CD4-positive, alpha-beta T cell treated with Interleukin-6 for 4 hours (primary cell): ENCODE measurements at regions not wholly inside any gene's neighbourhood (a gene's known extent, or its start where the extent isn't known, plus 50 kb on each side); places are given as distances from the start of the nearest gene placed in this dataset.

Source experiments
- DNase-seq: peaks from one replicate; pipeline ENCODE4 v3.0.0-alpha.2; 2020; ENCODE audit warnings: mixed read lengths

DNA sequence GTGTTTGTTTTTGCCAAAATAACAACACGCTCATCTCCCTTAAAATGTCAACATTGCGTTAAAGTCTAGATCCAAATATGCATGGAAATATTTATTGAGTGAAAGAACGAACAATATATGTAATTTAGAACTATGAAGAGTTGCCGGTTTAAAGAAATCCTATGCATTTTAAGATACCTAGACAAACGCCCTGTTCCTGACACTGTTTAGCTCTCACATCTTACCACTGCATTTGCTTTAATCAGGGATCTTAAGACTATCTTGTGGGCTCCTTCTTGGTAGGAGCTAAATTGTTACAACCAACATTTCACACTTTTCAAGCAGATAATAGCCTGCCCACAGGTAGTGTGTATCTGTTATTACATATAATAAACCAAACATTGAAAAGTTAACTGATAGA, 96.6 kb upstream of the RPS6KA3 start:
- no peak for DNase-seq

DNA sequence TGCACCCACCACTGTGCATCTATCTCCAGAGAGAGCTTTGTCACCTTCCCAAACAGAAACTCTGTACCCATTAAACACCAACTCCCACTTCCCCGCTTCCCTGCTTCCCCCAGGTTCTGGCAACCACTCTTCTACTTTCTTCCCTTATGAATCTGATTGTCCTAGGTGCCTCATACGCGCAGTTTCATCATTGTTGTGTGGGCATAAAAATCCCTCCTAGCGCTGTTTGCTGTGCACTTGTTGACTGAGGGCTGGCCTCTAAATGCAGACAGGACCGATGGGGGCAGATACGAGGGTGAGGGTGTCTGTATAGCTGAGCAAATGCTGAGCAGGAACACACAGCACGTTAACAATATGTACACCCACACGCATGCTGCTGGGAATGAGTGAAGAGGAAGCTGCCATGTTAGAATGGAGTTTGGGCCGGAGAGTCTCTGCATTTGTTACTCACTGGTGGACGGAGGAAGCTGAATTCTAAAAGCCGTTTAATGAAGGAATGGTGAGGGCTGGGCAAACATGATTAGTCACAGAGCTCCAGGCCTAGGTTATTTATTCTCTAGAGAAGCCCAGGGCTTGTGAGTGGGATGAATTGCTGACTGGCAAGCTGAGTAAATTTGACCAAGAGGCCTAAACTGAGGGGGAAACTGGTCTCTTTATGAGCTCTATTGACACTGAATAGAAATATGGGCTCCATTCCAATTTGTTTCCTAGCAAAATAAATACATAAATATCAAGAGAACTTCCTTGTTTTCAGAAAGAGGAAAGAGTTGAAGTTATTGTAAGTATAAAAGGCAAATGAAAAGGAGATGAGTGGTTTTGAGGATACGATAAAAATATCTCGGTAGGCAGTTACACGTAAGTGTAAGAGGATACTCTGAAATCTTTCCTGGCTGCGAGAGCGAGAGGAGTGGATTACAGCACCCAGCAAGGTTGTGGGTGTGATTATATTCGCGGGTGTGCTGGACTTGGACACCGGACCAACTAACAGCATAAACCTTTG, 95.9 kb upstream of the RPS6KA3 start:
- no peak for DNase-seq

DNA sequence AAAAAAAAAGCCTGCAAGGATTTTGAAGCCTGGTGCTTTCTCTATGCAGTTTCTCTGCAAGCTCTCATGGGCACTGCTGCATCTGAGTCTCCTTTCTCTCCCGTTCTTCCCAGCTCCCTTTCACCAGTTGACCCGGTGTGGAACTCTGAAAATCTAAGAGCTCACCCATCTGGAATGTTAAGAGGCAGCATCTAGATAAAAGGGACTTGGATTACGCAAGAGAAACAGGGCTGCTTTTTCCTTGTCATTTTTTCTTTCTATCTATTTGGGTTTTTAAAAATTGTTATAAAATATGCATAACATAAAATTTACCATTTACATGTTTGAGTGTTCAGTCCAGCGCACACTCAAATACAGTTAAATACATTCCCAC, 95.2 kb upstream of the RPS6KA3 start:
- DNase-seq = no peak

- no peak for DNase-seq
Measured at GRCh38 chrX:20361081-20361889, 94.6 kb upstream of the RPS6KA3 start.

DNA sequence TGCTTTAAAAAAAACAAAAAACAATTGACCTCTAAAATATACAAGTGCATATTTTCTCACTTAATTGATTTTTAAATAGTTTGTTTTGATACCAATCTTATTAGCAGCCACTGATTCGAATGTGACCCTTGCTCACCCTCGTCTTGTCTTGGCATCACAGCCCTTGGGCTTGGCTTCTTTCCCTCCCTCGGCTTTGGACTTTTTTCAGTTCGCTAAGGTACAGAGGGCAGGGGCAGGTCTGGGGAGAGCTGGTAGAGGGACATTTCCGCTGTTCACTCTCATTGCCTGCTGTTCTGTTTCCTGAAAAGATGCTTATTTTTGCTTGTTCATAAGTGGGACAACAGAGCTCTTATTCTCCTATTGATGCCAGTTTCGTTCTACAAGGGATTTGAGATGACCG, 88.5 kb upstream of the RPS6KA3 start:
- no peak for DNase-seq

- peak; percentile 6 for DNase-seq
Measured at GRCh38 chrX:20354505-20354904, 87.8 kb upstream of the RPS6KA3 start.

DNA sequence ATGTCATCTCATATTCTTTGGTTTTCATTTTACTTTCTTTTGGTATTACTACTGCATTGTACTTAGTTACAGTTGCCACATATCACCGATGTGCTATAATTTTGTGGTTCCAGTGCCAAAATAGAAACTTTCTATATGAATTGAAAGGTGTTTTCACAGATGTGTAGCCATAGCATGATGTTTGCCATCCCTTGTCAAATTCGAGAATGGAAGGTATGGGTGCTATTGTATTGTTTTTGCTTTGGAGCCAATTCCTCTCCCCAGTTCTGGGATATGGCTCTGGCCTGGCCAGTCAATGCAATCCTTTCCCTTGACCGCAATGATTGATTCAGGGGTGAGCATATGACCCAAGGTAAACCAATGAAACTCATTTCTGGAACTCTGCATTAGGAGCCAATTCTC, 86.2 kb upstream of the RPS6KA3 start:
- DNase-seq = no peak

DNA sequence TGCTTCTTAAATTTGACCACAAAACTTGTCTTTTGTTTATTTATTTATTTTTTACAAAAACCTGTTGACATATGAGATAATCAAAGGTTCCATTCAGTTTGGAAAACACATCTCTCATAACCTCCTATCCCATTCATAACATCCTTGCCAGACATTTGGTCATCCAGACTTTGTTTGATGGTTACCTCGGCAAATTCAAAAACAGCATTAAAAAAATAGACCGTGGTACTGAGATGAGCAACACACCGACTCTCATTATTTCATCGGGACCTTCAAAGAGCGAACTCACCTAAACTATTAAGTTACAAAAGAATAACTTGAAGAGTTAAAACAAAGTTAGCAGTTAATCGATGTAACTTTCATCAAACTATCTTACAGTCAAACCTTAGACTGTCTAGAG, 85.8 kb upstream of the RPS6KA3 start:
- no peak for DNase-seq

GRCh38 chrX:20350596-20350995, 83.9 kb upstream of the RPS6KA3 start:
- no peak for DNase-seq

- DNase-seq = no peak
Measured at GRCh38 chrX:20348139-20348538, 81.4 kb upstream of the RPS6KA3 start.

GRCh38 chrX:20347481-20347880, 80.8 kb upstream of the RPS6KA3 start:
- no peak for DNase-seq

- no peak for DNase-seq
Measured at GRCh38 chrX:20333672-20334071, 67.0 kb upstream of the RPS6KA3 start.

- DNase-seq = no peak
Measured at GRCh38 chrX:20330545-20330944, 63.8 kb upstream of the RPS6KA3 start.

GRCh38 chrX:20329435-20329834, 62.7 kb upstream of the RPS6KA3 start:
- no peak for DNase-seq

- DNase-seq = no peak
Measured at GRCh38 chrX:20325786-20326388, 59.2 kb upstream of the RPS6KA3 start.

DNA sequence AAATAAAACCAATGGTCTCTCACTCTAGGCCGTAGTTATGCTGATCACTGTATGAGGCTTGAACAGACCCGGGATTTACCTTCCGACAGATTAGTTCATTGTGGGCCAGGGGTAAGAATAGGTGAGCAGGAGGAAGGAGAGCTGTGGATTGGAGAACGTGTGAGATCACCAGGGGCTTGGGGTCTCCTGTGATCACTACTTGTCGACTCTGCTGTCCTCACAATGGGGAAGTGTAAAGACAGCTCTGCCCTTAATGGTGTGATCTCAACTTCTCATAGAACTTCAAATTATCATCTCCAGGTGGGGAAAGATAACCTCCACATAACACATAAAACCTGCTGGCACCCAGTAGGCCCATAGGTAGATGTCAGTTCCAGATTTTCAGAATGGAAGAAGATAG, 56.2 kb upstream of the RPS6KA3 start:
- DNase-seq = no peak

GRCh38 chrX:20320461-20321159, 53.9 kb upstream of the RPS6KA3 start:
- peak; percentile 57 for DNase-seq

GRCh38 chrX:20319054-20319453, 52.3 kb upstream of the RPS6KA3 start:
- DNase-seq = no peak

DNA sequence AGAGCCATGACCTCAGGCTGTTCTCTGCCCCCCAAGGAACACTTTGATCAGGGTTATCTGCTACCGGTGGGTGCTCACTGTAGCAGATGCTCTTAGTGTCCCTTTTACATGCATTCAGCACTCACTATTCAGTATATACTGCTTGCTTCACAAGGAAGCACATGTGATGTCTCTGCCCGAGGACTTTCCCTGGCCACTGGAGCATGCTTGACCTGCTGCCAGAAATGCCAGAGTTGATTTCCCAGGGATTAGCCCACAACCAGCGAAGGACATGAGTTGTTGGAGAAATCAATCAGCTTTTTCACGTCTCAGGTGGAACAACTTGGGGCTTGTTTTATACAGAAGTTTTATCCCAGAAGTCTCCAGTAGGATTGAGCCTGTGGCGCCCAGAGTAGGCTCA, 51.2 kb upstream of the RPS6KA3 start:
- no peak for DNase-seq
